Fibroblast of mammary gland (primary cell): ENCODE measurements at regions not wholly inside any gene's neighbourhood (a gene's known extent, or its start where the extent isn't known, plus 50 kb on each side); places are given as distances from the start of the nearest gene placed in this dataset.

ENCODE experiments used
- DNase-seq: peaks from one replicate; pipeline ENCODE4 v3.0.0-alpha.2; 2010; ENCODE audit warnings: low read depth
- H3K4me3 ChIP-seq: 2 replicates; pipeline ENCODE4 v1.5.1; 2011; ENCODE audit warnings: low read depth, mild to moderate bottlenecking, low read length, moderate library complexity; ENCODE audit not compliant: control insufficient read depth
- CTCF ChIP-seq: conservative IDR thresholded peaks from 2 replicates; pipeline ENCODE4 v1.5.1; 2011; ENCODE audit warnings: low read depth, low read length, inconsistent platforms; ENCODE audit not compliant: control insufficient read depth, insufficient read depth

- TF ChIP-seq CTCF: no peak
- no peak for DNase-seq
- no peak overlapping the region for H3K4me3 ChIP-seq
Observed at GRCh38 chr21:24123785-24124184, 1483.5 kb downstream of the MRPL39 start.

- no peak for DNase-seq
- no peak for TF ChIP-seq CTCF
- H3K4me3 ChIP-seq: no peak overlapping the region
Observed at GRCh38 chr21:24118738-24119459, 1488.4 kb downstream of the MRPL39 start.

- no peak for TF ChIP-seq CTCF
- no peak overlapping the region for H3K4me3 ChIP-seq
- DNase-seq: no peak
Observed at GRCh38 chr21:24115141-24115540, 1492.1 kb downstream of the MRPL39 start.

GRCh38 chr21:24112020-24112419 lies 1495.3 kb downstream of the MRPL39 start:
- DNase-seq: no peak
- no peak for TF ChIP-seq CTCF
- H3K4me3 ChIP-seq: no peak overlapping the region

- no peak overlapping the region for H3K4me3 ChIP-seq
- DNase-seq: no peak
- no peak for TF ChIP-seq CTCF
Observed at GRCh38 chr21:24110846-24111245, 1496.4 kb downstream of the MRPL39 start.

GRCh38 chr21:24097181-24097580 lies 1510.1 kb downstream of the MRPL39 start:
- no peak overlapping the region for H3K4me3 ChIP-seq
- DNase-seq: no peak
- TF ChIP-seq CTCF: no peak

- no peak overlapping the region for H3K4me3 ChIP-seq
- no peak for DNase-seq
- no peak for TF ChIP-seq CTCF
Observed at GRCh38 chr21:24096651-24097050, 1510.6 kb downstream of the MRPL39 start.
